Left colon (tissue), 2 donors: ENCODE measurements at regions not wholly inside any gene's neighbourhood (a gene's known extent, or its start where the extent isn't known, plus 50 kb on each side); places are given as distances from the start of the nearest gene placed in this dataset.

Experiments used
- ATAC-seq: fragments of 200-7000 bp; cut with Tn5 transposase; one replicate; pipeline ENCODE4 v1.9.1; 2020; ENCODE audit warnings: mild to moderate bottlenecking, moderate library complexity
- DNase-seq, 2 donors: peaks; one replicate each; pipeline ENCODE4 v3.0.0-alpha.2; 2020
- intact Hi-C, 2 donors: fragments of 100-400 bp; cut with DNase I in 1 of 2; cut with micrococcal nuclease in 1 of 2; formaldehyde crosslinking; loops; one replicate each; pipeline versions ENCODE4 v1.11.2 to v1.14.0; 2022; cut with DNase I, micrococcal nuclease
- donor health status: DM: no; HTN: no; CAD: no.
- donor health status: DM: yes; HTN: yes; CAD: no.

GRCh38 chr3:154549391-154549790 is 119.4 kb upstream of the GPR149 start:
- intact Hi-C loops = no loop called here
- ATAC-seq (no peak), DNase-seq (no peak)

GRCh38 chr3:154548341-154548740 is 118.4 kb upstream of the GPR149 start:
- intact Hi-C loops = no loop called here
- ATAC-seq = no peak

DNA sequence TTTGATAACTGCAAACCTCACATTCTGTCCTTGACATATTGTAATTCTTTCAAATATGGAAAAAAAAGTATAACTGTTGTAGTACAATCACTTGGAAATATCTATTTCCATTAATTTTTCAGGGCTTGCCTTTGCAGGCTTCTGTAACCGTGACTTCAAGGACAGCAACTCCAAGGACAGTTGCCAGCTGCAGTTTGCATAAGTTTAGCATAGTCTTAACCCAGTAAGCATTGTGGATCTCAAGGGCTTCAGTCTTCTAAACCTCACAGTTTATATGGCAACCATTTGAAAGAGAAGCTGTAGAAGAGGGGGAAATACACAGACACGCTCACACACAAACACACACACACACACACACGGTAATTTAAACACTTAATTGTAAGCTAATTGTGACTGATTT is 112.8 kb upstream of the GPR149 start:
- ATAC-seq (no peak), DNase-seq (no peak)
- intact Hi-C loops = no loop called here

More at GRCh38 chr3:154548341-154548740, 118.4 kb upstream of the GPR149 start:
- DNase-seq = no peak

DNA sequence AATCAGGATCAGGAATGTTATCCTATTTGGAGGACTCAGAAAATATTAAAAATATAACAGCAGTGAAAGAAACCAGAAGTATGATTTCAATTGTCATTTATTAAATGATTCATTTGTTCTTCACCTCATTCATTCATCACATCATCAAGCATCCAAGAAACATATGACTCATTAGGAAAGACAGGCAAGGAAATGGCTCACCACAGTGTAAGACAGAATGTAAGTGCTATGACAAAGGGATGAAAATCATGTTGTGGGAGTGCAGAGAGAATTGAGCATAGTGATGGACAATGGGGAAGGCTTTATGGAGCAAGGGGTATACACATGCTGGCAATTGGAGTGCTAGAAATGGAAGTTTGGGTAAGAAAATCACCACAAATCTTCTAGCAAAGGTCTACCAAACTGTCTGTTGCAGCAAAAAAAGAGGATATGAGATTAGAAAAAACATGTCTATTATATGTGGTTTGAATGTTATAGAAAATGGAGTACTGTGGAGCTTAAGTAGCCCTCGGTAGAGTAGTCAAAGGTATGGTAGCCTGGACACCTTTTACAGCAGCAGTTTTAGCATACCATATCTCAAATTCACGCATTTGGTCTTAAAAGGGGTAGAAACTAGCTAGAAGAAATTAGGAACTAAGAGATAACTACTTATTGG is 111.1 kb upstream of the GPR149 start:
- no peak for ATAC-seq
- no peak for DNase-seq
- intact Hi-C loops = no loop called here

- ATAC-seq (no peak), DNase-seq (no peak)
- intact Hi-C loops = no loop called here
Measured at GRCh38 chr3:154538566-154539360, 108.8 kb upstream of the GPR149 start.

DNA sequence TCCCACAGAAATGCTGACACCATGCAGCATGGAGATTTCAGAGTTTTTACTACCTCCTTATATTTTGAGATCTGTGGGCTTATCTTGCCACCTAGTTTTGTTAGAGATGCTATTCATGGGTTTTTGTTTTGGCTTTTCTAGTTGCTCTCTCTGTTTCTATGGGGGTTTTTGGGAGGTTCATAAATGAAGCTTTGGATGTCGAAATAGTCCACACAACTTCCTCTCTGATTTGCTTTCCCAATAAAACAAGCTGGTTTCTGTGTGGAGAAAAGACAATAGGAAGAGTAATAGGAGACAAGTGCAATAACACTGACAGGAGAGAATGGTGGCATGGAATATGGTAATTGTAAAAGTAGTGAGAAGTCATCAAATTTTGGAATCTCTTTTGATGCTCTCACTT is 106.8 kb upstream of the GPR149 start:
- ATAC-seq (no peak), DNase-seq (no peak)
- intact Hi-C loops = no loop called here

DNA sequence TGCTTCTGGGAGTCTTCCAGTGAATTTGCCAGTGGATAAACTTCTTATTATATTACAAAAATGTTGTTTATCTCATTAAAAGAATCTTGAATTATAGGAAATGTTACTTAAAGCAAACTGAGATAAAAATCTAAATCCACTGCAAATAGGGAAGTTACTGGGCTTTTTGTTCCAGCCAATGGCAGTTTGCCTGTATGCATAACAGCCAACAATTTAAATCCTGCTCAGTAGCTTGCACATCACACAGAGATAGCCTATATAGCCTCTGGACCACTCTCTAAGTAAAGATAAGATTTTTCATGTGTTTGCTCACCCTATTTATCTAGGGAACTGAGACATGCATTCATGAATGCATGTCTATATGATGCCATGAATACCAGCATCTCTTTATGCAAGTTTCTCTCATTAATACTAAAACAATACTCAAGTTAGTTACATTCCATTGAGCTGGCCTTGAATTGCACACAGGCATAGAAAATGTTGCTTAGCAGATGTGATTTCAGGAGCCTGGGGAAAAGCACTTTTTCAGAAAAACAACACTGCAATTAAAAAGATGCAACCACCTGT is 92.1 kb upstream of the GPR149 start:
- no peak for DNase-seq
- ATAC-seq = no peak
- intact Hi-C loops = no loop called here

GRCh38 chr3:154517404-154517803 is 87.4 kb upstream of the GPR149 start:
- DNase-seq (no peak), ATAC-seq (no peak)
- intact Hi-C loops = no loop called here

DNA sequence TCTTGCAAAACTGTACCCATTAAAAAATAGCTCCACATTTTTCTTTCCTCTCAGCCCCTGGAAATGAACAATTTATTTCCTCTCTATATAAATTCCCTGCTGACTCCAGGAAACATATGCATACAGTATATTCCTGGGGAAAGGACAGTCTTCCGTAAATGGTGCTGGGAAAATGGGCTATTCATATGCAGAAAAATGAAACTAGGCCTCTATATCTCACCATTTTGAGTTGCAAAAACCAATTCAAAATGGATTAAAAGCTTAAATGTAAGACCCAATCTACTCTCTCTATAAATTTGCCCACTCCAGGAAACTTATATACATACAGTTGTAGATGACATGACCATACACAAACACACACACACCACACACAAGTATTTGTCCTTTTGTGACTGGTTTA is 85.9 kb upstream of the GPR149 start:
- ATAC-seq = no peak
- intact Hi-C loops = no loop called here

DNA sequence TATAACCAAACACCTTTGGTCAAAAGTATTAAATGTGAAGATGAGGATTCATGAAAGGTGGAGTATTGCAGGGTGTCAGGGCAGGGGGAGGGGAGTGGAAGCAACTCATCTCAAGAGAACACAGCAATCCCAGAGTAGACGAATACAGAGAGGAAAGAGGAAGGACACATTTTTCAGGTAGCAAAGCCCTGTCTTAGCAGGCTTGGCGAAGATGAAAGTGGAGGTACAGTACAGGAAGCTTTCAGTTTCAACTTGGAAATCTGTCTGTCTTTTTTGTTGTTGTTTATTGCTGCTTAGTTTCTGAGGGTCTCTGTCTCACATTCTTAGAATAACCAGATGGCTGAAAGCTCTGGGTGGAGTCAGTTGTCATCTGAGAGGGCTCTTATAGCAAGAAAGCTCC is 80.8 kb upstream of the GPR149 start:
- no peak for ATAC-seq
- no peak for DNase-seq
- intact Hi-C loops = no loop called here

More for the DNA sequence above, 85.9 kb upstream of the GPR149 start:
- DNase-seq = no peak

DNA sequence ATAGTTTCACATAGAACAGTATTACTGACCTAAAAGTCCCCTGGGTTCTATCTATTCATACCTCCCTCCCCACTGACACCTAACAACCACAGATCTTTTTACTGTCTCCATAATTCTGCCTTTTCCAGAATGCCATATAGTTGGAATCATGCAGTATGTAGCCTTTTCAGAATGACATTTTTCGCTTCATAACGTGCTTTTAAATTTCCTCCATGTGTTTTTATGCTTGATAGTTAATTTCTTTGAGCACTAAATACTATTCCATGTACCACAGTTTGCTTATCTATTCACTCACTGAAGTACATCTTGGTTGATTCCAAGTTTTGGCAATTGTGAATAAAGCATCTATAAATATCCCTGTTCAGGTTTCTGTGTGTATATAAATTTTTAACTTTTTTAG is 77.7 kb upstream of the GPR149 start:
- ATAC-seq (no peak), DNase-seq (no peak)
- intact Hi-C loops = no loop called here

- intact Hi-C loops = no loop called here
- ATAC-seq = no peak
- DNase-seq = no peak
Measured at GRCh38 chr3:154496978-154497377, 67.0 kb upstream of the GPR149 start.

DNA sequence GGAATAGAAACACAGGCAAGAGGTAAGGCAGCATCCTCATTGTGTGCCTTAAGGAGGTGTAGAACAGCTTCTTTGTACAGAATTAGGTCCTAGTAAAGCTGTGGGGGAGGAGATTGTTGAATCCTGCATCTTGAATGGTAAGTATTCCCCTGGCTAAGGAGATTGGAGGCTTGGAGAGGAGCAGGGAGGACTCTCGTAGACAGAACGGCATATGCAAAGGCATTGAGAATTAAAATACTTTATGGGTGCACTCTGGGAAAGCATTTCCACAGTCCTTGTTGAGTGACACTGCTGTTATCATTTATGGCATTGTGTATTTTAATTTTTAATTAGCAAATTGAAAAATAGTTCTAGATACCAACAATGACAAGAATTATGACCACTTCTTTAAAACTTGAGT is 66.5 kb upstream of the GPR149 start:
- ATAC-seq (no peak), DNase-seq (no peak)
- intact Hi-C loops = no loop called here

DNA sequence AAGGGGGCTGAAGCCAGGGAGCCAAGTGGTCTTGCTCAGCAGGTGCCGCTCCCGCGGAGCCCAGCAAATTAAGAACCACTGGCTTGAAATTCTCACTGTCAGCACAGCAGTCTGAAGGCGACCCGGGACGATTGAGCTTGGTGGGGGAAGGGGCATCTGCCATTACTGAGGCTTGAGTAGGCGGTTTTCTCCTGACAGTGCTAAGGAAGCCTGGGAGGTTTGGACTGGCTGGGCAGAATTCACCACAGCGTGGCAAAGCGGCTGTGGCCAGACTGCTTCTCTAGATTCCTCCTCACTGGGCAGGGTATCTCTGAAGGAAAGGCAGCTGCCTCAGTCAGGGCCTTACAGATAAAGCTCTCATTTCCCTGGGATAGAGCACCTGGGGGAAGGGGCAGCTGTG is 57.0 kb upstream of the GPR149 start:
- intact Hi-C loops = no loop called here
- no peak for DNase-seq
- no peak for ATAC-seq

DNA sequence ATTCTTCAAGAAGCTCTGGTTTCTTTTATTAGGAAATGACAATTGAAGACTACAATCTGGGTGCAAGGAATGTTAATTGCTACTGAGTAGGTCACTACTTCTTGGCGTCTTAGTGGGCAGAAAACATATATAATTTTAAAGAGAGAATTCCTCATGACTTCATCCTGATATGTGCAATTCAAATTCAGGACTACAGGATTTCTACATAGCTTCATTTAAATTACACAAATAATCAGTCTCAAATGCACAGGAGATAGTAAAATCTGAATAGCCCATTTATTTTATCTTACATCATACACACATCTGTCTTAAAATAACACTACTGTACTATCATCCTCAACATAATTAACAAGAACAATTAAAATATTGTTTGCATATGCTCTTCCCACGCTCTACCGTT is 52.5 kb upstream of the GPR149 start:
- no peak for ATAC-seq
- no peak for DNase-seq
- intact Hi-C loops = no loop called here

GRCh38 chr3:154480033-154480432 is 50.0 kb upstream of the GPR149 start:
- ATAC-seq = no peak
- no peak for DNase-seq
- intact Hi-C loops = no loop called here
